Activated B cell treated with CpG ODN at 0.5 μM for 24 hours (primary cell): ENCODE measurements at regions not wholly inside any gene's neighbourhood (a gene's known extent, or its start where the extent isn't known, plus 50 kb on each side); places are given as distances from the start of the nearest gene placed in this dataset.

Experiments used
- ATAC-seq: fragments of 200-7000 bp; cut with Tn5 transposase; one replicate; pipeline ENCODE4 v1.10.0; 2021; ENCODE audit warnings: low read depth, mild to moderate bottlenecking, moderate library complexity
- CTCF ChIA-PET: fragments of 350-600 bp; sonication (Branson Sonifier 250); formaldehyde crosslinking; loops from one replicate; lab custom pipeline; 2021; ENCODE audit warnings: antibody characterized with exemption; lab: Charles Lee
- POLR2A ChIA-PET: fragments of 350-600 bp; sonication (Branson Sonifier 250); formaldehyde crosslinking; loops from one replicate; lab custom pipeline; 2021; ENCODE audit warnings: antibody characterized with exemption; lab: Charles Lee
- DNase-seq: peaks from one replicate; pipeline ENCODE4 v3.0.0; 2022
- H3K27ac Mint-ChIP-seq: one replicate; pipeline ENCODE4 v1.8.0; 2020; ENCODE audit warnings: mixed read lengths
- H3K27me3 Mint-ChIP-seq: one replicate; pipeline ENCODE4 v1.8.0; 2021; ENCODE audit warnings: mixed read lengths
- H3K36me3 Mint-ChIP-seq: one replicate; pipeline ENCODE4 v1.8.0; 2021; ENCODE audit warnings: low read depth, mixed read lengths
- H3K4me1 Mint-ChIP-seq: one replicate; pipeline ENCODE4 v1.8.0; 2021; ENCODE audit warnings: mixed read lengths
- H3K4me3 Mint-ChIP-seq: one replicate; pipeline ENCODE4 v1.8.0; 2020; ENCODE audit warnings: mild to moderate bottlenecking, mixed read lengths
- H3K9me3 Mint-ChIP-seq: one replicate; pipeline ENCODE4 v1.8.0; 2020; ENCODE audit warnings: mixed read lengths
- CTCF ChIP-seq: fragments of 200-600 bp; IDR thresholded peaks from one replicate; pipeline ENCODE4 v1.8.0; 2022; ENCODE audit warnings: antibody characterized with exemption, mild to moderate bottlenecking
- intact Hi-C: fragments of 100-400 bp; cut with micrococcal nuclease; formaldehyde crosslinking; loops from one replicate; pipeline ENCODE4 v1.15.1; 2024

GRCh38 chr13:105871326-105871725 is 664.1 kb downstream of the EFNB2 start:
- no peak for ATAC-seq
- CTCF ChIA-PET = no interaction called here
- Mint-ChIP-seq H3K4me3 (no peak overlapping the region), H3K27me3 (no peaks in the 10 kb centered on the region), H3K36me3 (no peaks in the 10 kb centered on the region), H3K27ac (no peak overlapping the region), H3K4me1 (no peaks in the 10 kb centered on the region), H3K9me3 (peaks cover 5% of the 10 kb centered on the region)
- no peak for DNase-seq
- intact Hi-C loops = no loop called here
- no peak for TF ChIP-seq CTCF
- POLR2A ChIA-PET = no interaction called here

- intact Hi-C loops = no loop called here
- DNase-seq (no peak), ATAC-seq (no peak)
- TF ChIP-seq CTCF = no peak
- no peaks in the 10 kb centered on the region for H3K36me3 Mint-ChIP-seq
- no peaks in the 10 kb centered on the region for H3K9me3 Mint-ChIP-seq
- ChIA-PET POLR2A (no interaction called here), CTCF (no interaction called here)
- H3K4me3 Mint-ChIP-seq = no peak overlapping the region
- no peaks in the 10 kb centered on the region for H3K27me3 Mint-ChIP-seq
- H3K27ac Mint-ChIP-seq = no peak overlapping the region
- H3K4me1 Mint-ChIP-seq = no peaks in the 10 kb centered on the region
These were observed 672.1 kb downstream of the EFNB2 start for GRCh38 chr13:105863300-105863920.

GRCh38 chr13:105848494-105848893 is 687.0 kb downstream of the EFNB2 start:
- no peaks in the 10 kb centered on the region for H3K4me1 Mint-ChIP-seq
- intact Hi-C loops = no loop called here
- no peak overlapping the region for H3K4me3 Mint-ChIP-seq
- ChIA-PET CTCF (no interaction called here), POLR2A (no interaction called here)
- H3K9me3 Mint-ChIP-seq = peaks cover 4% of the 10 kb centered on the region
- no peak for ATAC-seq
- no peaks in the 10 kb centered on the region for H3K27me3 Mint-ChIP-seq
- no peak overlapping the region for H3K27ac Mint-ChIP-seq
- H3K36me3 Mint-ChIP-seq = no peaks in the 10 kb centered on the region
- TF ChIP-seq CTCF = no peak
- no peak for DNase-seq

- Mint-ChIP-seq H3K27ac (no peak overlapping the region), H3K36me3 (no peaks in the 10 kb centered on the region), H3K4me3 (no peak overlapping the region), H3K27me3 (no peaks in the 10 kb centered on the region), H3K4me1 (no peaks in the 10 kb centered on the region), H3K9me3 (peaks cover 4% of the 10 kb centered on the region)
- no peak for DNase-seq
- CTCF ChIA-PET = no interaction called here
- no peak for TF ChIP-seq CTCF
- POLR2A ChIA-PET = no interaction called here
- no peak for ATAC-seq
- intact Hi-C loops = no loop called here
These were observed 687.8 kb downstream of the EFNB2 start for GRCh38 chr13:105847527-105848291.

- H3K4me1 Mint-ChIP-seq = no peaks in the 10 kb centered on the region
- ChIA-PET POLR2A (no interaction called here), CTCF (no interaction called here)
- ATAC-seq (no peak), DNase-seq (no peak)
- H3K27ac Mint-ChIP-seq = no peak overlapping the region
- intact Hi-C loops = no loop called here
- H3K4me3 Mint-ChIP-seq = no peak overlapping the region
- peaks cover 4% of the 10 kb centered on the region for H3K9me3 Mint-ChIP-seq
- no peaks in the 10 kb centered on the region for H3K27me3 Mint-ChIP-seq
- H3K36me3 Mint-ChIP-seq = no peaks in the 10 kb centered on the region
- no peak for TF ChIP-seq CTCF
These were observed 688.5 kb downstream of the EFNB2 start for GRCh38 chr13:105846923-105847322.
